ENCODE measurements at regions not wholly inside any gene's neighbourhood (a gene's known extent, or its start where the extent isn't known, plus 50 kb on each side); places are given as distances from the start of the nearest gene placed in this dataset.
A peak's percentile ranks its signal among the peaks of the same experiment; 100 is the strongest.

DNA sequence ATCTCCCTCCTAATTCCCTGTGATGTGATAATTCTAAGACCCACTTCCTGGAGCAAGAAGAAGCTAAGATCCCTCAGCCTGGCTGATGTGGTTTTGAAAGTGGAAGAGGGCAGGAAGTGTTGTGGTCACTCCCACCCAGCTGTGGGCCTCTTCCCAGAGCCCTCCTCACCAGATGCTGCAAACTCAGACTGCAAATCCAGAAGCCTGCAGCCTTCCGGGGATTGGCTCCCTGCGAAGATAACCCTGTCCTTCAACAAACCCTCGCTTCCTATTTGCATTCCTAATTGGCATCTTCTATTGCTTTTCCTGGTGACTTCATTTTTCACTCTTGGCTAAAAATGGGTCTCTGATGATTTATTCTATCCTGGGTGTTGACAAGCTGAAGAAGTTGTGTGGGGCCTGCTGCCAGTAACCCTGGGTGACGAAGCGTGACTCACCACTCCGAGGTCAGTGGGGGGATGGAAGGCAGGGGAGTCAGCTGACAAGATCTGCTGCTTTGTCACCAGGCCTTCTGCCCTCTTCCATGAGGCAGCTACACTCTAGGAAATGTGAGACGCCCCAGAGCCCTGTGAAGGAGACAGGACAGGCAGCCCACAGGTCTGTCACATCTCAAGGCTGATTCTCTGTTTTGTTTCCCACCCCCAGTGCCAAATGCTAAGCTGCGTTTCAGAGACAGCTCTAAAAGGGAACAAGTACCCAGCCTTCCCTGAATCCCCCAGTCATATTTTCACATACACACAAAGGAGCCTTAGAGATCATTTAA is 99.7 kb upstream of the LIPC start (continued):
- TF ChIP-seq, protein P1, sequence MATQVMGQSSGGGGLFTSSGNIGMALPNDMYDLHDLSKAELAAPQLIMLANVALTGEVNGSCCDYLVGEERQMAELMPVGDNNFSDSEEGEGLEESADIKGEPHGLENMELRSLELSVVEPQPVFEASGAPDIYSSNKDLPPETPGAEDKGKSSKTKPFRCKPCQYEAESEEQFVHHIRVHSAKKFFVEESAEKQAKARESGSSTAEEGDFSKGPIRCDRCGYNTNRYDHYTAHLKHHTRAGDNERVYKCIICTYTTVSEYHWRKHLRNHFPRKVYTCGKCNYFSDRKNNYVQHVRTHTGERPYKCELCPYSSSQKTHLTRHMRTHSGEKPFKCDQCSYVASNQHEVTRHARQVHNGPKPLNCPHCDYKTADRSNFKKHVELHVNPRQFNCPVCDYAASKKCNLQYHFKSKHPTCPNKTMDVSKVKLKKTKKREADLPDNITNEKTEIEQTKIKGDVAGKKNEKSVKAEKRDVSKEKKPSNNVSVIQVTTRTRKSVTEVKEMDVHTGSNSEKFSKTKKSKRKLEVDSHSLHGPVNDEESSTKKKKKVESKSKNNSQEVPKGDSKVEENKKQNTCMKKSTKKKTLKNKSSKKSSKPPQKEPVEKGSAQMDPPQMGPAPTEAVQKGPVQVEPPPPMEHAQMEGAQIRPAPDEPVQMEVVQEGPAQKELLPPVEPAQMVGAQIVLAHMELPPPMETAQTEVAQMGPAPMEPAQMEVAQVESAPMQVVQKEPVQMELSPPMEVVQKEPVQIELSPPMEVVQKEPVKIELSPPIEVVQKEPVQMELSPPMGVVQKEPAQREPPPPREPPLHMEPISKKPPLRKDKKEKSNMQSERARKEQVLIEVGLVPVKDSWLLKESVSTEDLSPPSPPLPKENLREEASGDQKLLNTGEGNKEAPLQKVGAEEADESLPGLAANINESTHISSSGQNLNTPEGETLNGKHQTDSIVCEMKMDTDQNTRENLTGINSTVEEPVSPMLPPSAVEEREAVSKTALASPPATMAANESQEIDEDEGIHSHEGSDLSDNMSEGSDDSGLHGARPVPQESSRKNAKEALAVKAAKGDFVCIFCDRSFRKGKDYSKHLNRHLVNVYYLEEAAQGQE (IDR thresholded peaks at IDR 0.05): no peak
- TF ChIP-seq, protein P2, sequence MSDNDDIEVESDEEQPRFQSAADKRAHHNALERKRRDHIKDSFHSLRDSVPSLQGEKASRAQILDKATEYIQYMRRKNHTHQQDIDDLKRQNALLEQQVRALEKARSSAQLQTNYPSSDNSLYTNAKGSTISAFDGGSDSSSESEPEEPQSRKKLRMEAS (IDR thresholded peaks at IDR 0.05): peak; percentile 97
- TF ChIP-seq, protein P3, sequence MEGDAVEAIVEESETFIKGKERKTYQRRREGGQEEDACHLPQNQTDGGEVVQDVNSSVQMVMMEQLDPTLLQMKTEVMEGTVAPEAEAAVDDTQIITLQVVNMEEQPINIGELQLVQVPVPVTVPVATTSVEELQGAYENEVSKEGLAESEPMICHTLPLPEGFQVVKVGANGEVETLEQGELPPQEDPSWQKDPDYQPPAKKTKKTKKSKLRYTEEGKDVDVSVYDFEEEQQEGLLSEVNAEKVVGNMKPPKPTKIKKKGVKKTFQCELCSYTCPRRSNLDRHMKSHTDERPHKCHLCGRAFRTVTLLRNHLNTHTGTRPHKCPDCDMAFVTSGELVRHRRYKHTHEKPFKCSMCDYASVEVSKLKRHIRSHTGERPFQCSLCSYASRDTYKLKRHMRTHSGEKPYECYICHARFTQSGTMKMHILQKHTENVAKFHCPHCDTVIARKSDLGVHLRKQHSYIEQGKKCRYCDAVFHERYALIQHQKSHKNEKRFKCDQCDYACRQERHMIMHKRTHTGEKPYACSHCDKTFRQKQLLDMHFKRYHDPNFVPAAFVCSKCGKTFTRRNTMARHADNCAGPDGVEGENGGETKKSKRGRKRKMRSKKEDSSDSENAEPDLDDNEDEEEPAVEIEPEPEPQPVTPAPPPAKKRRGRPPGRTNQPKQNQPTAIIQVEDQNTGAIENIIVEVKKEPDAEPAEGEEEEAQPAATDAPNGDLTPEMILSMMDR (IDR thresholded peaks at IDR 0.05): no peak
- TF ChIP-seq, protein P4, sequence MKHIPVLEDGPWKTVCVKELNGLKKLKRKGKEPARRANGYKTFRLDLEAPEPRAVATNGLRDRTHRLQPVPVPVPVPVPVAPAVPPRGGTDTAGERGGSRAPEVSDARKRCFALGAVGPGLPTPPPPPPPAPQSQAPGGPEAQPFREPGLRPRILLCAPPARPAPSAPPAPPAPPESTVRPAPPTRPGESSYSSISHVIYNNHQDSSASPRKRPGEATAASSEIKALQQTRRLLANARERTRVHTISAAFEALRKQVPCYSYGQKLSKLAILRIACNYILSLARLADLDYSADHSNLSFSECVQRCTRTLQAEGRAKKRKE (CRISPR knock-in tag; IDR thresholded peaks at IDR 0.05; ENCODE audit: low read depth): no peak
- TF ChIP-seq EP300 (IDR thresholded peaks at IDR 0.05) (peak; percentile 96), ZSCAN20 (CRISPR knock-in tag; IDR thresholded peaks at IDR 0.05) (no peak), JUN (IDR thresholded peaks at IDR 0.05) (peak; percentile 98 to 99), RNF2 (IDR thresholded peaks at IDR 0.05; ENCODE audit: borderline replicate concordance, low read depth) (no peak), SMC3 (IDR thresholded peaks at IDR 0.05) (peak; percentile 79), RARB (CRISPR knock-in tag; IDR thresholded peaks at IDR 0.05) (peak; percentile 97), ZFP36 (IDR thresholded peaks at IDR 0.05; ENCODE audit: borderline replicate concordance, partially characterized antibody) (peak; percentile 55), FOSB (CRISPR knock-in tag; IDR thresholded peaks at IDR 0.05) (no peak), MYC (IDR thresholded peaks at IDR 0.05; ENCODE audit: borderline replicate concordance, low read length) (peak; percentile 95), ZC3H11A (IDR thresholded peaks at IDR 0.05) (no peak), JUNB (IDR thresholded peaks at IDR 0.05) (peak; percentile 100), NPAS2 (CRISPR knock-in tag; IDR thresholded peaks at IDR 0.05; ENCODE audit: borderline replicate concordance) (no peak), ZNF302 (CRISPR knock-in tag; IDR thresholded peaks at IDR 0.05) (no peak), RAD21 (conservative IDR thresholded peaks at IDR 0.05 in 1 of 2, IDR thresholded peaks at IDR 0.05 in 1 of 2) (peak; percentile 63 to 79), EHF (CRISPR knock-in tag; IDR thresholded peaks at IDR 0.05) (peak; percentile 14; the same call in 1 of the 2 replicates)
- TF ChIP-seq, protein P5, sequence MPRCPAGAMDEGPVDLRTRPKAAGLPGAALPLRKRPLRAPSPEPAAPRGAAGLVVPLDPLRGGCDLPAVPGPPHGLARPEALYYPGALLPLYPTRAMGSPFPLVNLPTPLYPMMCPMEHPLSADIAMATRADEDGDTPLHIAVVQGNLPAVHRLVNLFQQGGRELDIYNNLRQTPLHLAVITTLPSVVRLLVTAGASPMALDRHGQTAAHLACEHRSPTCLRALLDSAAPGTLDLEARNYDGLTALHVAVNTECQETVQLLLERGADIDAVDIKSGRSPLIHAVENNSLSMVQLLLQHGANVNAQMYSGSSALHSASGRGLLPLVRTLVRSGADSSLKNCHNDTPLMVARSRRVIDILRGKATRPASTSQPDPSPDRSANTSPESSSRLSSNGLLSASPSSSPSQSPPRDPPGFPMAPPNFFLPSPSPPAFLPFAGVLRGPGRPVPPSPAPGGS (IDR thresholded peaks at IDR 0.05): peak; percentile 99
- TF ChIP-seq, protein P6, sequence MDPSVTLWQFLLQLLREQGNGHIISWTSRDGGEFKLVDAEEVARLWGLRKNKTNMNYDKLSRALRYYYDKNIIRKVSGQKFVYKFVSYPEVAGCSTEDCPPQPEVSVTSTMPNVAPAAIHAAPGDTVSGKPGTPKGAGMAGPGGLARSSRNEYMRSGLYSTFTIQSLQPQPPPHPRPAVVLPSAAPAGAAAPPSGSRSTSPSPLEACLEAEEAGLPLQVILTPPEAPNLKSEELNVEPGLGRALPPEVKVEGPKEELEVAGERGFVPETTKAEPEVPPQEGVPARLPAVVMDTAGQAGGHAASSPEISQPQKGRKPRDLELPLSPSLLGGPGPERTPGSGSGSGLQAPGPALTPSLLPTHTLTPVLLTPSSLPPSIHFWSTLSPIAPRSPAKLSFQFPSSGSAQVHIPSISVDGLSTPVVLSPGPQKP (IDR thresholded peaks at IDR 0.05; ENCODE audit: low read depth, low read length): no peak
- TF ChIP-seq, protein P7, sequence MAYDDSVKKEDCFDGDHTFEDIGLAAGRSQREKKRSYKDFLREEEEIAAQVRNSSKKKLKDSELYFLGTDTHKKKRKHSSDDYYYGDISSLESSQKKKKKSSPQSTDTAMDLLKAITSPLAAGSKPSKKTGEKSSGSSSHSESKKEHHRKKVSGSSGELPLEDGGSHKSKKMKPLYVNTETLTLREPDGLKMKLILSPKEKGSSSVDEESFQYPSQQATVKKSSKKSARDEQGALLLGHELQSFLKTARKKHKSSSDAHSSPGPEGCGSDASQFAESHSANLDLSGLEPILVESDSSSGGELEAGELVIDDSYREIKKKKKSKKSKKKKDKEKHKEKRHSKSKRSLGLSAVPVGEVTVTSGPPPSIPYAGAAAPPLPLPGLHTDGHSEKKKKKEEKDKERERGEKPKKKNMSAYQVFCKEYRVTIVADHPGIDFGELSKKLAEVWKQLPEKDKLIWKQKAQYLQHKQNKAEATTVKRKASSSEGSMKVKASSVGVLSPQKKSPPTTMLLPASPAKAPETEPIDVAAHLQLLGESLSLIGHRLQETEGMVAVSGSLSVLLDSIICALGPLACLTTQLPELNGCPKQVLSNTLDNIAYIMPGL (CRISPR knock-in tag; IDR thresholded peaks at IDR 0.05; ENCODE audit: borderline replicate concordance): no peak
